HEK293 (cell line): ENCODE measurements at regions not wholly inside any gene's neighbourhood (a gene's known extent, or its start where the extent isn't known, plus 50 kb on each side); places are given as distances from the start of the nearest gene placed in this dataset.

Source experiments
- CTCF ChIP-seq: fragments of 450-650 bp; formaldehyde crosslinking; IDR thresholded peaks from 2 replicates; pipeline ENCODE4 v1.5.1; 2016; ENCODE audit warnings: missing biosample characterization, missing genetic modification characterization
- OVOL3 ChIP-seq: fragments of 450-650 bp; formaldehyde crosslinking; IDR thresholded peaks from 2 replicates; pipeline ENCODE4 v1.5.1; 2016; ENCODE audit warnings: missing biosample characterization, missing genetic modification characterization
- ZNF664 ChIP-seq: fragments of 450-650 bp; formaldehyde crosslinking; IDR thresholded peaks from 2 replicates; pipeline ENCODE4 v1.5.1; 2016; ENCODE audit warnings: missing biosample characterization, missing genetic modification characterization
- ZSCAN23 ChIP-seq: fragments of 450-650 bp; formaldehyde crosslinking; IDR thresholded peaks from 2 replicates; pipeline ENCODE4 v1.5.1; 2016; ENCODE audit warnings: missing biosample characterization, missing genetic modification characterization
- TF ChIP-seq, protein P1 (sequence below): IDR thresholded peaks from 2 replicates; pipeline ENCODE4 v1.6.1; 2011; ENCODE audit warnings: mild to moderate bottlenecking, low read depth, low read length, borderline replicate concordance

GRCh38 chr6:21928827-21929226, 335.3 kb downstream of the SOX4 start:
- TF ChIP-seq CTCF (no peak), OVOL3 (tag by site-specific recombination) (no peak), ZNF664 (no peak), ZSCAN23 (tag by site-specific recombination) (no peak)
- TF ChIP-seq, protein P1, sequence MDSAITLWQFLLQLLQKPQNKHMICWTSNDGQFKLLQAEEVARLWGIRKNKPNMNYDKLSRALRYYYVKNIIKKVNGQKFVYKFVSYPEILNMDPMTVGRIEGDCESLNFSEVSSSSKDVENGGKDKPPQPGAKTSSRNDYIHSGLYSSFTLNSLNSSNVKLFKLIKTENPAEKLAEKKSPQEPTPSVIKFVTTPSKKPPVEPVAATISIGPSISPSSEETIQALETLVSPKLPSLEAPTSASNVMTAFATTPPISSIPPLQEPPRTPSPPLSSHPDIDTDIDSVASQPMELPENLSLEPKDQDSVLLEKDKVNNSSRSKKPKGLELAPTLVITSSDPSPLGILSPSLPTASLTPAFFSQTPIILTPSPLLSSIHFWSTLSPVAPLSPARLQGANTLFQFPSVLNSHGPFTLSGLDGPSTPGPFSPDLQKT = no peak
